Mesothelial cell of epicardium (in vitro differentiated cells): ENCODE measurements at regions not wholly inside any gene's neighbourhood (a gene's known extent, or its start where the extent isn't known, plus 50 kb on each side); places are given as distances from the start of the nearest gene placed in this dataset.

Source experiments
- DNase-seq, 2 experiments: peaks; one replicate each; pipeline ENCODE4 v3.0.0; 2021; ENCODE audit warnings: low spot score in 2 of 2; ENCODE audit not compliant: unreplicated experiment in 2 of 2
- H3K27ac Mint-ChIP-seq: 2 replicates; pipeline ENCODE4 v1.8.0; 2021; ENCODE audit warnings: mixed read lengths
- H3K27me3 Mint-ChIP-seq: 2 replicates; pipeline ENCODE4 v1.8.0; 2021; ENCODE audit warnings: low read depth, mixed read lengths
- H3K36me3 Mint-ChIP-seq: 2 replicates; pipeline ENCODE4 v1.8.0; 2021; ENCODE audit warnings: mixed read lengths
- H3K4me1 Mint-ChIP-seq: 2 replicates; pipeline ENCODE4 v1.8.0; 2021; ENCODE audit warnings: mixed read lengths
- H3K4me3 Mint-ChIP-seq: 2 replicates; pipeline ENCODE4 v1.8.0; 2021; ENCODE audit warnings: mild to moderate bottlenecking, moderate library complexity, mixed read lengths
- H3K9me3 Mint-ChIP-seq: 2 replicates; pipeline ENCODE4 v1.8.0; 2021; ENCODE audit warnings: mixed read lengths
- CTCF ChIP-seq: fragments of 200-600 bp; sonication (generic); IDR thresholded peaks from one replicate; pipeline ENCODE4 v1.5.0; 2021; ENCODE audit warnings: antibody characterized with exemption; ENCODE audit not compliant: unreplicated experiment

DNA sequence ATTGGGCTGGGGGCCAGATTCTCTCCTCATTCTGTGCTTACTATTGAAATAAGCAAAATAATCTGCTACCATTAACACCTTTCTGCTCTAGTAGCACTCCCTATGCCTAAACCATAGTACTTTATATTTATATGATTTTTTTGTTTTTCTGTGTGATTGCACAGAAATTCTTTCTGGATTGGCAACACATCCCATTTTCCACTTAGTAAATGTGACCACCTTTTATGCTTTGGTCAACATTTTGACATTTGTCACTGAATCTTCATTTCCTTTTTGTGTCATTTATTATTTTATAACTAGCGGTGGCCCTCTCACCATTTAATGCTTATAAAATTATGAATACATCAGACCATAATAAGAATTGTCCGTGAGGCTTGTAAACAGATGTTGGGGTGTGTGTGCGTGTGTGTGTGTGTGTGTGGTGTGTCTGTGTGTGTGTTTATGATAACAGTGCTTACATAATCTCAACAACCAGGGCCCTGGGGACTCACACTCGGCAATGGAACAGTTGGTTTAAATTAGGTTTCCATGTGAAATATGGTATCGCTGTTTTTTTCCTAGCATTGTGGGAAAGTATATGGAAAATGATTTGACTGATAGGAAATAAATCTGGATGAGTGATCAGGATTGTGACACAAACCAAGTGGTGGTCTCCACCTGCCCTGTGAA, 138.9 kb downstream of the NOC3L start:
- H3K4me3 Mint-ChIP-seq: no peak overlapping the region
- peaks cover 3% of the 10 kb centered on the region for H3K27me3 Mint-ChIP-seq
- H3K4me1 Mint-ChIP-seq: no peaks in the 10 kb centered on the region
- no peak for DNase-seq
- no peaks in the 10 kb centered on the region for H3K9me3 Mint-ChIP-seq
- TF ChIP-seq CTCF: no peak
- H3K36me3 Mint-ChIP-seq: no peaks in the 10 kb centered on the region
- H3K27ac Mint-ChIP-seq: no peak overlapping the region

GRCh38 chr10:94224656-94225055, 138.1 kb downstream of the NOC3L start:
- no peak for DNase-seq
- H3K36me3 Mint-ChIP-seq: no peaks in the 10 kb centered on the region
- no peak overlapping the region for H3K4me3 Mint-ChIP-seq
- no peak overlapping the region for H3K27ac Mint-ChIP-seq
- no peaks in the 10 kb centered on the region for H3K4me1 Mint-ChIP-seq
- H3K9me3 Mint-ChIP-seq: no peaks in the 10 kb centered on the region
- peaks cover under 1% of the 10 kb centered on the region for H3K27me3 Mint-ChIP-seq
- TF ChIP-seq CTCF: no peak

DNA sequence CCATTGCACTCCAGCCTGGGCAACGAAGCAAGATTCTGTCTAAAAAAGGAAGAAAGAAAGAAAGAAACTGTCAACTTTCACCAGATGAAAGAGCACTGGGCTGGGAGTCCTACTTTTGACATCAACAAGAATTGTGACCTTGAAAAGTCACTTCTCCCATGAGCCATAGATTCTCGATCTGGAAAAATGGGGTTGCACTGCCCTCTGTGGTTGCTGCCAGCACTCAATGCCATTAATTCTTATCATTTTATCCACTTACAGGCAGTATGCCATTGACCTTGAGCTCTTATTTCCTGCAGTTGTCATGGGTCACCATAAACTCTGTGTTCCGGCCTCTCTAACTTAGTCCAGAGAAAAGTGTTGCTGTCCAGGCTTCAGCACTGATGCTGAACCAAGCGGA, 137.2 kb downstream of the NOC3L start:
- H3K27me3 Mint-ChIP-seq: no peaks in the 10 kb centered on the region
- no peaks in the 10 kb centered on the region for H3K36me3 Mint-ChIP-seq

GRCh38 chr10:94230134-94230785, 132.5 kb downstream of the NOC3L start:
- no peak for DNase-seq
- Mint-ChIP-seq H3K4me1 (no peaks in the 10 kb centered on the region), H3K9me3 (peaks cover 6% of the 10 kb centered on the region), H3K4me3 (no peak overlapping the region), H3K27ac (no peak overlapping the region), H3K27me3 (peaks cover 2% of the 10 kb centered on the region), H3K36me3 (no peaks in the 10 kb centered on the region)
- no peak for TF ChIP-seq CTCF

More for the DNA sequence above, 137.2 kb downstream of the NOC3L start:
- Mint-ChIP-seq H3K4me3 (no peak overlapping the region), H3K27ac (no peak overlapping the region), H3K4me1 (no peaks in the 10 kb centered on the region), H3K9me3 (no peaks in the 10 kb centered on the region)
- no peak for DNase-seq
- no peak for TF ChIP-seq CTCF

DNA sequence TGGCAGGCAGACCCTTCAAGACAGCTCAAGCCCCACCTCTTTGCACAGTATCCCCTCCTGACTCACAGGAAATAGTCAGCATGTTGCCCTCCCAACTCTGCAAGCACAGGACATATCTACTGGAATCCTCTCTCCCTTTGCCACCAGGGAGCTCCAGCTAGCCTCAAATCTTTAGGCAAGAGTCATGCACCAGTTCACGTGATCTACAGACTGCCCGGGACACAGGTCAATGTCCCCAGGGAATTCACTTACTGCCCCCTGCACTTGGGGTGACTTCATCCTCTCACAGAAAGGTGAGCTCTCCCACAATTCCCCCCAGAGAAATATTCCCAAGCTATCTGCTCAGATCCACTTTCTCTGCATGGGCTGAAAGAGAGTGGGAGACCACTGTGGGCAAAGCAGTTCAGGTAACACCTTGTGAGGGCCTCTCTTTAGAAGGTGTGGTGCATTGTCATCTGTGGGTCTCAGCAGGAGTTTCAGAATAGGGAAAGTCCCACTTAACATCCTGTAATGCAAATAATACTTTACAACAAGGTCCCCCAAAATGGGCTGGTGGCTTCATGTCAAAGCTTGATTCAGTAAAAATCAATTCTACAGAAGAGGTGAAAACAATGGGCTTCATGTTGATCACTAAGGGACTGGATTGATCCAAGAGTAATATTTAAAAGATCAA, 129.9 kb downstream of the NOC3L start:
- peaks cover 10% of the 10 kb centered on the region for H3K27me3 Mint-ChIP-seq
- H3K9me3 Mint-ChIP-seq: peaks cover 6% of the 10 kb centered on the region
- no peaks in the 10 kb centered on the region for H3K36me3 Mint-ChIP-seq
- DNase-seq: no peak
- no peak overlapping the region for H3K4me3 Mint-ChIP-seq
- no peak overlapping the region for H3K27ac Mint-ChIP-seq
- H3K4me1 Mint-ChIP-seq: peaks cover 13% of the 10 kb centered on the region
- TF ChIP-seq CTCF: no peak
